ENCODE measurements at regions not wholly inside any gene's neighbourhood (a gene's known extent, or its start where the extent isn't known, plus 50 kb on each side); places are given as distances from the start of the nearest gene placed in this dataset.

DNA sequence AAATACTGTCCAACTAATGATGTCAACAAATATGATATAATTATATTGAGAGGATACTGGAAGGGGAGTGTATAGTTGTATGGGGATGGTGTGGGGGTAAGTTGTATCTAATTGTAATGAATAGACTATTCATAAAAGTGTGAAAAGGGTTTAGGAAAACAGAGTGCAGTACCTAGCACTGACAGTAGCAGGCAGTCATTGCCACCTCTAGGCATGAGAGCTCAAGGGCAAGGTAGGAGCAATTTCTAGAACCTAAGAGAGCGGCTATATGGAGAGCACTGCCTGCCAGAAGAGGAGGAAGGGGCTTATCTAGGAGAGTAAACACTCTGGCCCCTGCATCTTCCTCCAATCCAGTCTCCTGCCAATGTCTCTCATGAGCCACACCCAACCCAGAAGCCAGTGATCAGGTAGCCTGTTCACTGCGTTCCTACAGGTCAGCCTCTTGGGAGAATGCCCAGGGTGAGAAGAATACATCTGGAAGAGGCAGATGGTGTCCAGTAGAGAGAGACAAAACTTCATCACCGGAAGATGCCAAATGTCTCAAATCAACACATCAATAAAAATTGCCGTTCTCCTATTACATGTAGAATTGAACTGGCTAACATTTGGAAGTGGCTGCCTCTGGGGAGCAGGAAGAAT, 200.0 kb downstream of the LY86 start:
- DNase-seq (ENCODE audit: low spot score), result peak; percentile 49
- in situ Hi-C loops (cut with MboI; ENCODE audit: low sequenced_read_pairs, unreplicated experiment), result no loop called here
- TF ChIP-seq CTCF (IDR thresholded peaks at IDR 0.05; ENCODE audit: borderline replicate concordance, control extremely low read depth, extremely low read depth, insufficient read depth, missing control alignments), result peak; percentile 71

GRCh38 chr6:6790393-6790792, 201.9 kb downstream of the LY86 start:
- TF ChIP-seq CTCF (IDR thresholded peaks at IDR 0.05; ENCODE audit: borderline replicate concordance, control extremely low read depth, extremely low read depth, insufficient read depth, missing control alignments), result no peak
- in situ Hi-C loops (cut with MboI; ENCODE audit: low sequenced_read_pairs, unreplicated experiment), result no loop called here
- no peak for DNase-seq (ENCODE audit: low spot score)

GRCh38 chr6:6790891-6791290, 202.4 kb downstream of the LY86 start:
- no peak for TF ChIP-seq CTCF (IDR thresholded peaks at IDR 0.05; ENCODE audit: borderline replicate concordance, control extremely low read depth, extremely low read depth, insufficient read depth, missing control alignments)

GRCh38 chr6:6793388-6794250, 205.1 kb downstream of the LY86 start:
- in situ Hi-C loops (cut with MboI; ENCODE audit: low sequenced_read_pairs, unreplicated experiment), result no loop called here
- TF ChIP-seq CTCF (IDR thresholded peaks at IDR 0.05; ENCODE audit: borderline replicate concordance, control extremely low read depth, extremely low read depth, insufficient read depth, missing control alignments), result no peak

More at GRCh38 chr6:6790891-6791290, 202.4 kb downstream of the LY86 start:
- DNase-seq (ENCODE audit: low spot score), result no peak
- in situ Hi-C loops (cut with MboI; ENCODE audit: low sequenced_read_pairs, unreplicated experiment), result no loop called here

GRCh38 chr6:6795393-6795792, 206.9 kb downstream of the LY86 start:
- no peak for TF ChIP-seq CTCF (IDR thresholded peaks at IDR 0.05; ENCODE audit: borderline replicate concordance, control extremely low read depth, extremely low read depth, insufficient read depth, missing control alignments)
- in situ Hi-C loops (cut with MboI; ENCODE audit: low sequenced_read_pairs, unreplicated experiment), result no loop called here
- no peak for DNase-seq (ENCODE audit: low spot score)

More at GRCh38 chr6:6793388-6794250, 205.1 kb downstream of the LY86 start:
- peak; percentile 34 for DNase-seq (ENCODE audit: low spot score)

DNA sequence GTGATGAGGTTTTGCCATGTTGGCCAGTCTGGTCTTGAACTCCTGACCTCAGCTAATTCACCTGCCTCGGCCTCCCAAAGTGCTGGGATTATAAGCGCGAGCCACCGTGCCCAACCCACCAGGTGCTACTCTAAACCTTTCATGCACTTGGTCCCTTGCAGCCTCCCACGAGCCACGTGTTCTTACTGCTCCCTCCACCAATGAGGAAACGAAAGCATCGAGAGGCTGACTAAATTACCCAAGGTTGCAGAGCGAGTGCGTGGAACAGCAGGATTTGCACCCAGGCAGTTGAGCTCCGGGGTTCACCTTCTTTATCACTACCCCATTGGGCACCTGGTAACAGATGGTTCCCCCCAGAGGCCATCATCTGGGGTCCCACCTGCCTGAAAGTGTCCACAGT, 208.3 kb downstream of the LY86 start:
- no peak for TF ChIP-seq CTCF (IDR thresholded peaks at IDR 0.05; ENCODE audit: borderline replicate concordance, control extremely low read depth, extremely low read depth, insufficient read depth, missing control alignments)
- no peak for DNase-seq (ENCODE audit: low spot score)
- in situ Hi-C loops (cut with MboI; ENCODE audit: low sequenced_read_pairs, unreplicated experiment), result no loop called here

Data from GM13976 (cell line).